HG03342 (cell line): ENCODE measurements at regions not wholly inside any gene's neighbourhood (a gene's known extent, or its start where the extent isn't known, plus 50 kb on each side); places are given as distances from the start of the nearest gene placed in this dataset.

Experiments
- ATAC-seq: cut with Tn5 transposase; IDR thresholded peaks from one replicate; pipeline ENCODE4 v1.9.1; 2021; ENCODE audit warnings: mild to moderate bottlenecking, moderate library complexity; ENCODE audit not compliant: unreplicated experiment

DNA sequence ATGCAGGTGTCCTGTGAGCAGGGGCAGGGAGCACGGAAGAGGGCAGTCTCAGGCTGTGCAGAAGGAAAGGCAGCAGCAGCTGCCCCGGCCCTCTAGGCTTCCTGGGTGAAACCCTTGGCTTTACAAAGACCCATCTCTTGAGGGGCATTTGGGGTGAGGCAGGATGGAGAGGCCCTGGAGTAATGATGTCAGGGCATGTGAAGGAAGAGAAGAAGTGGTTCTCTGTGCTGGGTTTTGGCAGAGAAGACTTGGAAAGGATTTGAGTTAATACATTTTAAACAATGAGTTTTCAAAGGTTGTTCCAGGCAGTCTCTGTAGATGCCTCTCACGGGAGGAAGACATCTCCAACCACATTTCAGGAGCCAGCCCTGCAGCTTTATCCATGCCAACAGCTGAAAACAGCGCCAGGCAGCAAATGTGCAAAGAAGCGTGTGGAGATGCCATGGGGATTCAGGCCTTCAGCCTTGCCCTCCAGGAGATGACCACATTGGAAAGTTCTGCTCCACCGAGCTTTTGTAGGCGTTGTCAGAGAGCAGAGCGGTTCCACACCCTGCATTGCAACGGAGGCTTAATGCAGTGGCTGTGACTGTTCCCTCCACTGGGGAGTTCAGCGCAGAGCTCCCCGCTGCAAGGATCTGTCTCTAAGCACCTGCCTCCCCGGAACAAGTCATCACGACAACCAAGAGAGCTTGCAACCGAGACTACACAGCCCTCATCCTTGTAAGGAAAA is 322.8 kb downstream of the UQCRFS1 start:
- no peak for ATAC-seq

DNA sequence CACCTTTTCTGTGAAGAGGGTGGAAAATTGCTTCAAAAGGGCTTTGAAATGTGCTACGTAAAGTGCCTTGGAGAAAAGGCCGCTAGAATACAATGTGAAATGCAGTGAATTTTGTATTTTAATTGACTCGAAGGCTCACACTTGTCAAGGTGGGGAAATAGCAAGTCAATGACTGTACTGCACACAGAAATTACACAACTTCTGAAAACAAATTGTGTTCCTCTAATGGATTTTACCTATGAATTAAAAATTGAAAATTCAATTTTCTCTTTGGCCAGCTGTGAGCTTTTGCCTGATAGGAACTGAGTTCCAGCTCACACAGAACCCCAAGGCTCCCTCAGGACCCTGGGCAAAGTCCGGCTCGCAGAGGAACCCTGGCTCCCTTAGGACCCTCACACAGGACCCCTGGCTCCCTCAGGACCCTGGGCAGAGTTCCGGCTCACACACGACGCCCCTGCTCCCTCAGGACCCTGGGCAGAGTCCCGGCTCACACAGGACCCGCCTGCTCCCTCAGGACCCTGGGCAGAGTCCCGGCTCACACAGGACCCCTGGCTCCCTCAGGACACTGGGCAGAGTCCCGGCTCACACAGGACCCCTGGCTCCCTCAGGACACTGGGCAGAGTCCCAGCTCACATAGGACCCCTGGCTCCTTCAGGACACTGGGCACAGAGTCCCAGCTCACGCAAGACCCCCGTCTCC is 324.9 kb downstream of the UQCRFS1 start:
- ATAC-seq, result no peak

DNA sequence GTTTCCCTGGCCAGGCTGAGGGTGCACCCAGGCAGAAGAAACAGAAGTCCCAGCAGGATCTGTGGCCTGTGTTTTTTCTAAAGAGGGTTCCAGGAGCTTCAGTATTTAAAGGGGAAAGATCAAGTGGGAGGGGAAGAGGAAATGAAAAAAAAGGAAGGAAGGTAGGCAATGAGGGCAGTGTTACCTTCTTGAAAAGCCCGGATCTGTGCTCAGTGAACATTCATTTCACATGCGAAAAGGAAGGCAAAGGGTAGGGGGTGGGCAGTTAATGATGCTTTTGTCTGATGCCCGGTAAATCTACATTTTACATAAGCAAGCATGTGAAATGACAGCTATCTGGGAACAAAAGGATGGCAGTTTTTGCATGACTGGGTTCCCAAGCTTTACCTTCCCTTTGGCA is 326.2 kb downstream of the UQCRFS1 start:
- no peak for ATAC-seq

DNA sequence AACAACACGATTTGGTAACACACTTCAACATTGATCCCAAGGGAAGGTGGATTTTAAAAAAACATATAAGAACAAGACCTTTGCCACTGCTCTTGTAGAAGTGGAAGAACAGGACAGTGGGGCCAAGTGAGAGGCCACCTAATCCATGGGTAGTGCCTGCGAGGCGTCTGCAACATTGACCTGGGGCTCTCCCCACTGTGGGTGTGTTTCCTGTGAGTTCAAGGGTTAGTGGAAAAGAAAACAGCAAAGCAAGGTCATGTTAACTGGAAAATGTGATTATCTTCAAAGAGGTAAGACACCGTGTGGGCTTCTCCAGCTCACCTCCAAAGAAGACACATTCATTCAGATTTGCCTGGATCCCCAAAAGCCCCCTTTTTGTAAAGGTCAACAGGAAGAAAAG is 327.0 kb downstream of the UQCRFS1 start:
- no peak for ATAC-seq

DNA sequence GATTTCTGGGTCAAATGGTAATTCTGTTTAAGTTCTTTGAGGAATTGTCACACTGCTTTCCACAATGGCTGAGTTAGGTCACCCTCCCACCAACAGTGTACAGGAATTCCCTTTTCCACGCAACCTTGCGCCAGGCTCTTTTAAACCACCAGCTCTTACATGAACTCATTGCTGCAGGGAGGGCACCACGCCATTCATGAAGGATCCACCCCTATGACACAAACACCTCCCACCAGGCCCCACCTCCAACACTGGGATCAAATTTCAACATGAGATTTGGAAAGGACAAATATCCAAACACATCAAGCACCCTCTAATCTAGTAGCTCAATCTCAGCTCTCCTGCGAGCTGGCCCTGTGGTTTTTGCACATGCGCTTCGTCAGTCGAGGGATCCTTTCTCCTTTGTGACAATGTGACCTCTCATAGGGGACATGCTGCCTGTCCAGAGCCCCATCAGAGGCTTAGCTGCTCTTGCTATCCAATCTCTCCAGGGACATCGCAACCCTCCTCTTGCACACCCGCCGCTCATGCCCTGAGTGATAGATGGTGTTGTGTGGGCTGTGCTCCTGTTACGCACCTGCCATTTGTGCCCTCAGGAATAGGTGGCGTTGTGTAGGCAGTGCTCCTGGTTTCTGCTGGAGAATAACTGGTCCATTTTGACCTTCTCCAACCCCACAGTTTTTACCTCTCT is 328.0 kb downstream of the UQCRFS1 start:
- ATAC-seq, result no peak

DNA sequence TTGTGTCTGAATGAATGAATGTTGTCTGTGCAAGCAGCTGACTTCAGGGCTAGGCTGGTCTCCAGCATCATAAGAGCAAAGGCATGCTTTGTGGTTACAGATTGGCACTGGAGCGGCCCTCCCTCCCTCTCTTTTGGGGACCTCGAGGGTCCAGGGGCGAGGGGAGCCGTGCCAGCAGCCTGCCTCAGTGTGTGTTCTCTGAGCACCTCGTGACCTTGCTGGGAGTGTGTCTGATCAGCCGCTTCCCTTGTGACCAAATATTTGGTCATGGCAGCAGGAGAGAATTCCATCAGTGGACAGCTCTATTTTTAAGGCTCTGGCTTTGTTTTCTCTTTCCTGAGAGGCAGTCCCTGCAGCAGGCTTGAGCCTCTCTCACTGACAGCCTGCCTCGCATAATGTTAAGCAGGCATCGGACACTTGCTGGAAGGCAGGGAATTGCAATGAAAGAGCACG is 329.7 kb downstream of the UQCRFS1 start:
- ATAC-seq, result no peak

DNA sequence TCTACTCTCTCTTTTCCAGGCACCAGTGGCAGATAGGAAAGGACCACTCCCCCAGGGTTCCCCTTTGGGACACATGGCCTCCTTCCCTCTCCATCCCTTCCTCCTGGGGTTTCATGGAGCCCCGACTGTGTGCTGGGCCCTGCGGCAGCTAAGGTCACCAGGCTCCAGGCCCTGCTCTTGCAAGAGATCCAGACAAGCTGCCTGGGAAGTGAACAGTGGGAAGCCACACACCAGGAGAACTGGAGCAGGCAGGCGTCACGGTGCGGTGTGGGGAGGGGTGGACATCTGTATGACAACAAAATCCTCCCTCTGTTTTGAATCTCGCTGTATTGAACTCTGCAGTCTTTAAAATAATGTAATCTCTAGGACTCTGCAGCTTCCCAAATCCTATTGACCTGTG is 330.1 kb downstream of the UQCRFS1 start:
- ATAC-seq, result no peak

DNA sequence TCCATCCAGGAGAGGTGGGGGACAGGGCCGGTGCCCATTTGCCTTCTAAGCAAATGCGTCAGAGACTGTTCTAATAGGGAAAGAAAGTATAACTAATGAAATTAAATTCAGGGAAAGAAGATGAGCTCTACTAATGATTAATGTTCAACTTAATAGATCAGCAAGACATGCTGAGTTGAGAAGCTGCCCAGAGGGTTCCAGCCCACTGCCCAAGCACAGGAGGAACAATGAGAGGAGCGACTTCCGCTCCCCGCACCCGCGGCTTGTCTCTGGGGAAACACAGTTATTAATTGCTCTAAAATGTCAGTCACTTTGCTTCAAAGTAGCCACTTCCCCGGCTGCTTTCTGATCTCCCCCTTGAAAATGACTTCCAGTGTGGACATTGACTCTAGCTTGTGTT is 331.3 kb downstream of the UQCRFS1 start:
- ATAC-seq, result no peak

DNA sequence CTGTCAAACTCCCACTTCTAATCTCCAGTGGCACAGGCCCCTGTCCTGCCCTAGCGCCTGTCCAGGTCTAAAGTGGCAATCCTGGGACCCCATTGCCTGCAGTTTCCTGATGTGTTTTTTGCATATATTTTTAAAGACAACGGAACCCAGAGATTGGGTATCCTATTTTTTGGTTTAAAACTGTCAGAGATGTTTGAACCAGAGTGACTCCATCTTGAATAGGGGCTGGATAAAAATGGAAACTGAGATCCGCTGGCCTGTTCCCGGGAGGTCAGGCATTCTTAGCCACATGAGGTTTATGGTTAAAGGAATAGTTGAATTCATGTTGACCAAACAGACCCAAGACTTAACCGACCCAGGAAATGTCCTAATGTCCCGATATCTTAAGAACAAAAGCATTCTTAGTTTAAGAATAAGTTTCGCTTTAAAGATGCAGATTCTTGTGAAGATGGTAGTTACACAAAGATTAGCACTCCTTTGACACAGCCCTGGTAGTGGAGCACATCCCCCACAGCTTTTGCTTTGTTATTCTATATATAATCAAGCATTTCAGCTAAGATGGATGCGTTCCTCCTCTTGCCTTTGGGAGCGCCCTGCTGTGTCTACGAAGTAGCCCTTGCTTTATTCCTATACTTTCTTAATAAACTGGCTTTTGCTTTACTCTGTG is 332.1 kb downstream of the UQCRFS1 start:
- no peak for ATAC-seq

DNA sequence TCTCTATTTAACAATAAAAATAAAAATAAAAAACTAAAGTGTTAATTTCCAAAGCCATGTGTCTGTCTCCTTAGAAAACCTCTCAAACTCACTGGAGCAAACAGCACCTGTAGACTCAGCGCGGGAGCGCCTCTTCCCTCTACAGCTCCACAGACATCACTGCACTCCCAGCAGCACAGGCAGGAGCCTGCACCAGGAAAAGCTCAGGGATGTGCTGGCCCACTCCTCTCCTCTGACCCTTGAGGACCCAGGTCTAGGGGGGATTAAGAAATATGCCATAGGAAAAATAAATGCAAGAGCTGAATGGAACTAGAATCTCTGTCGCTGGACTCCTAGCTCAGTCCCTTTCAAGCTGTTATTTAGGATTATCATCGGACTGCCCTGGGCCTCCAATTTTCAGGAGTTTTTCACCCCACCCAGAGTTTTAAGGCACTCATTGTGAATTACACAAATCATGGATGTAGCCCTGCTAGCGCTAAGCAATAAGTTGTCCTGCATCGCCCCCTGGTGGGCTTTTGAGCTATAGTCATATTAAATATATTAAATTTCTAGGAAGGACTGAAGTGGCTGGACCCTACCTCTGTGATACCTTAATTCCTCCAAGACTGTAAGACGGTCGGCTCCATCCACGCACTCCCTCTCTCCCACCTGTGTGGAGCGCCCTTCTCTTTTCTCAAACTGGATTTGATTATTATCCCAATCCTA is 333.9 kb downstream of the UQCRFS1 start:
- no peak for ATAC-seq

DNA sequence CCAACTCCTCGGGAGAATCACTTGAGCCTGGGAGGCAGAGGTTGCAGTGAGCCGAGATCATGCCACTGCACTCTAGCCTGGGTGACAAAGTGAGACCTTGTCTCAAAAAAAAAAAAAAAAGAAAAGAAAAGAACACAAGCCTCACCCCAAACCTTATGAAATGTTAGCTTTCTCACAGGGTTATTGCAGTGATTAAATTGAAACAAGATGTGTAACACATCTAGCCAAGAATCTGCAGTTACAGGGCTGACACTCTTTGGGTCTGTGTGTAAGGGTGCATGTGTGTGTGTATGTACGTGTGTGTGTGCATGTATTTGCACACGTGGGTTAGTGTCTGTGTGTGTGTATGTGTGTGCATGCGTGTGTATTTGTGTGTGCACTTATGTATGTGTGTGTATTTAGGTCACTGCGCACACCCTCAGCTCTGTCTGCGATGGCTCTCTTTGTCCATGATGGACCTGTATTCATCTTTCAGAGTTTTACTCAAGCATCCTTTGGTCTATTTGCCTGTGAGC is 336.3 kb downstream of the UQCRFS1 start:
- ATAC-seq, result no peak

DNA sequence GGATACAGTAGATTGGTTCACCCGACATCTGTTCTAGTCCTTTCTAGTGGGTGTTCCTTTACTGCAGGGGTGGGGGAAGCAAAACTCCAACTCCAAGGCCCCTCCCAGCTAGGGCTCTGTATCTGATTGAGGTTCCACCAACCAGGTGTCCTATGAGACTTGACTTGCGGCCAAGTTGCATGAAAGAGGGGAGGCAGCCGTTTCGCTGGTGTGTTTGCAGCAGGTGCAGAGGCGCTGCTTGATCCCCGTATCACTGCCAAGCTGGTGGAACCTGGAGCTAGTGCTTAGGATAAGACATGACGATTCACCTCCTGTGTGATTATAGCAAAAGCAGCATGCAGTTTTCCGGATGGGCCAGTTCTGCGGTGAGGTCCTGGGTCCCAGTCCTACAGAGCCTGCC is 338.2 kb downstream of the UQCRFS1 start:
- ATAC-seq, result no peak

DNA sequence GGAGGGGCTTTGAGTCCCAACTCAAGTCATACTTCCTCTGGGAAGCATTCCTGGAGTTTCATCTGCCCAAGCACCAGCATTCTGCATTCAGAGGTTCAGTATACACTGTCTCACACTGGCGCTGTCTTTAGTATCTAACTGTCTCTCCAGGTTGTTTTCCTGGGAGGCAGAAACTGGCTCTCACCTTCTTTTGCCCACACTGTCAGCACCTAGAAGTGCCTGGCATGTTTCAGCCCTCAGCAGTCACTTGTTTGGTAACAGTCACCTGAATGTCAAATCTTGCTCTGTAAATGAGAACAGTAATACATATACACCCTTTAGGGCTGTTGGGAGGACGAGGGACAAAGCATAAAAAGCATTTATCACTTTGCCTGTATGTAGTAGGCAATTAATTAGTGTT is 339.6 kb downstream of the UQCRFS1 start:
- no peak for ATAC-seq

DNA sequence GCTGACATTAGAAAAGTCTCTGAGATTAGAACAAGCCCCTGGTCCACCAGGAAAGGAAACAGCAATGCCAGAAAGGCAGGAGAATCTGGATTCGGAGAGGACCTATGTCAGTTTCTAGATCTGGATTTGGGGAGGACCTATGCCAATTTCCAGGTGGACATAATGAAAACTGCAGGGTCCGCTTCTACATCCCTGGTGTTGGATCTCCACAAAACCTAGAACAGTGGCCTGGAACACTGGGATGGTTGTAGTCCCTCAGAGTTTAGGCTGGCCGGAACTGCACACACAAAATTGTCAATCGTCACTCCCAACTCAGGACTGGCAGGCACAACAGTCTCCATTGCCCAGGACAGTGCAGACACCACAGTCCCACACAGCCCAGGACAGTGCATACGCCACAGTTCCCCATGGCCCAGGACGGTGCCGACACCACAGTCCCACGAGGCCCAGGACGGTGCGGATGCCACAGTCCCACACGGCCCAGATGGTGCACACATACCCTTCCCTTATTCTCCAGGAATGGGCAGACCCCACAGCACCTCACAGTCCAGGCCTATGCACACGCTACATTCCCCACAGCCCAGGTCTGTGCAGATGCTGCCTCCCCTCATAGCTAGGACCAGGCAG is 341.7 kb downstream of the UQCRFS1 start:
- no peak for ATAC-seq

DNA sequence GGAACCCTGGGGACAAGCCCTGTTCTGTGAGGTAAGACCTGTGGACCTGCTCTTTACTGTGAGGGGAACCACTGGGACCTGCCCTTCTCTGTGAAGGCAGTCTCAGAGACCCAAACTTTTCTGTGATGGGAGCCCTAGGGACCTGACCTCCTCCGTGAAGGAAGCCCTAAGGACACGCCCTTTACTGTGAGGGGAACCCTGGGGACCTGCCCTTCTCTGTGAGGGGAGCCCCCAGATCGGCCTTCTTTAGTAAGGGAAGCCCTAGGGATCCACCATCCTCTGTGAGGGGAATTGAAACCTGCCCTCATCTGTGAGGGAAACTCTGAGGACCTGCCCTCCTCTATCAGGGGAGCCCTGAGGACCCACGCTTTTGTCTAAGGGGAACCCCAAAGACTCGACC is 343.5 kb downstream of the UQCRFS1 start:
- no peak for ATAC-seq

DNA sequence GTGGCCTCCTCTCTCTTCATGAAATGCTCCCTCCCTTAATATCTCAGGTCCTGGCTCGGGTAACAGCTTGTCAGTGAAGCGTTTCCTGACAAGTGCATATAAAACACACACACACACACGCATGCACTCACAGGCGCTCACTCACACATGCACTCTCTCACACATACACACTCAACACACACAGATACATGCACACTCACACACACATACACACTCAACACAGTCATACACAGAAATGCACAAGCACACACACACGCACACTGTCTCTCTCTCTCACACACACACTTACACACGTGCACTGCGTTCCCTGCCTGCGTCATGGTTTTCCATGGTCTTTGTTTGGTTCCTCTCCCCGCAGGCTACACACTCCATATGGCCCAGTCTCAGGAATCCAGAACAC is 344.1 kb downstream of the UQCRFS1 start:
- no peak for ATAC-seq

DNA sequence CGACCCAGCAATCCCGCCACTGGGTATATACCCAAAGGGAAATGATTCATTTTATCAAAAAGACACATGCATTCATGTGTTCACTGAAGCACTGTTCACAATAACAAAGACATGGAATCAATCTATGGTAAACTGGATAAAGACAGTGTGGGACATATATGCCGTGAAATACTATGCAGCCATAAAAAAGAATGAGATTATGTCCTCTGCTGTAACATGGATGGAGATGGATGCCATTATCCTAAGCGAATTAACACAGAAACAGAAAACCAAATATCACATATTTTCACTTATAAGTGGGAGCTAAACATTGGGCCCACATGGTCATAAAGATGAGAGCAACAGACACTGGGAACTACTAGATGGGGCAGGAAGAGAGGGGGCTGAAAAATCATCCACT is 345.0 kb downstream of the UQCRFS1 start:
- ATAC-seq, result no peak

DNA sequence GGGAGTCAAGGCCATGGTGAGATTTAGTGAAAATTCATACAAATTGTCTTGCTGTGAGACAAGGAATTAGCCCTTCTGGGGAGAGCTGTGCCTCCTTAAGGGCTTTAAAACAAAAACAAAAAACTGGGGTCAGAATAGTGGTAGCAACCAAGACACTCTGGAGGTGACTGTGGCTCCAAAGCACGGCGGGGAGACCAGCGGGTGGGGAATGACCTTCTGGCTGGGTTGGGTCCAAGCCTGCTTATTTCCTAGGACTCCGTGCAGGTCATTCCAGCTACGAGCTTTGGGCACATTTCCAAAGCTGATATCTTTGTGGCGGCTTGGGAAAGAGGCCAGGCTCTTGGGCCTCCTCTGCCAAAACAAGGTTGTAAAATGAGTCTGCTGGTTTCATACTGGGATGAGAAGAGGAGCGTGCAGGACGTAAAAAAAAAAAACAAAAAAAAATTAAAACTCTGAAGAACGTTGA is 348.3 kb downstream of the UQCRFS1 start:
- ATAC-seq, result no peak

DNA sequence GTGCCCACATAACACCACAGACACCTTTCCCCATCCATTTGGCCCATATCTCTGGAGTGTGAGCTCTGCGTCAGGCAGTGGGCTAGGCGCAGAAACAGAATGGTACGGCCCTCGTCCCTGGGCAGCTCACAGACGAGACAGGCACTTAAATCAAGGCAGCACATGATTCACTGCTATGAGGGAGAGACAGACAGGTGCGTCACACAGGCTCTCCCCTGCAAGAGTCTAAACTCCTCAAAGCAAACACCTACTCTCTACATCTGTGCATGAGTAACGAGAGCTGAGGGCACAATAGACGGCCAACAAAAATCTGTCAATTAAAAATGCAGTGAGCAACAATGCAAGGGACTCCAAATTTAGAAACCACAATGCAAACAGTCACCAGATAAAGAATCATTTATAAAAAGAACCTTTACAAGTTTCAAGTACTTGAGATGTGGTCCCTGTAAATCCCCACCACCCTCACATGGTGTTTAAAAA is 348.9 kb downstream of the UQCRFS1 start:
- ATAC-seq, result no peak

DNA sequence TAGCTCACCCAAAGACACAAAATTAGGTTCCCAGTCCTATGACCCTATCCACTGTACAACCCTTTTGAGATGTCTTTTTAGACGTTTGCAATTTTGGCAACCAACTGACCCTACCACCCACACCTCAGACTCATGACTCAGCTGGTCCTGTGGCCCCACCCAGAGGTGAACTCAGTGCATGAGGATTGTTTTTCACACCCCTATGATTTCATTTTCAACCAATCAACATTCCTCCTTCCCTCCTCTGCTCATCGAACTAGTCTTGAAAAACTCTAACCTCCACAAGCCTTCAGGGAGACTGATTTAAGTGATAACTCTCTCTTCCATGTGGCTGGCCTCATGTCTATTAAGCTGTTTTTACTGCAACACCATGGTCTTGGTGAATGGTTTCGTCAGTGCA is 350.7 kb downstream of the UQCRFS1 start:
- ATAC-seq, result no peak
